Tongue (tissue), 1 donor: ENCODE measurements at regions not wholly inside any gene's neighbourhood (a gene's known extent, or its start where the extent isn't known, plus 50 kb on each side); places are given as distances from the start of the nearest gene placed in this dataset.
"Not testable (repeated sequence)": the region's sequence is repeated elsewhere in the genome, so short reads cannot be mapped to it uniquely, and the experiment has no call there.

ENCODE experiments used
- DNase-seq: peaks from one replicate; pipeline ENCODE4 v3.0.0-alpha.2; 2015

DNA sequence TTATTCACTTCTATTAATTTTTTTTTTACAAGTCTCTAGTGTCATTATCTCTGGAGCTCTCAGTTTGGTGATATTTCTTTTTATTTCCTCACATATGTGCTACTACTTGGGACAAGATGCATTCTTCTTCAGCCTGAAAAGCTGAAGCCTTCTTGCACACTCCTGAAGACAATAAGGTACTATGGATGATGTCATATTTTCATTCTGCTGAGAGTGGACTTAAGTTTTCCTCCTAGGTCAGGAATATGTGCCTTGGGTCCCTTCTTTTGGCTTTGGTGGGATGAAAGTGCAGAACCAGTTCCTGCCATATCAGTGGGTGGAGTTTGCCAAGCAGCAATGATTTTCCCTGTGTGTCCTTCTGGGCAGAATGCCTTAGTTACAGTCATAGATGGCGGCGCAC lies 188.7 kb upstream of the EYA4 start:
- DNase-seq = no peak

DNA sequence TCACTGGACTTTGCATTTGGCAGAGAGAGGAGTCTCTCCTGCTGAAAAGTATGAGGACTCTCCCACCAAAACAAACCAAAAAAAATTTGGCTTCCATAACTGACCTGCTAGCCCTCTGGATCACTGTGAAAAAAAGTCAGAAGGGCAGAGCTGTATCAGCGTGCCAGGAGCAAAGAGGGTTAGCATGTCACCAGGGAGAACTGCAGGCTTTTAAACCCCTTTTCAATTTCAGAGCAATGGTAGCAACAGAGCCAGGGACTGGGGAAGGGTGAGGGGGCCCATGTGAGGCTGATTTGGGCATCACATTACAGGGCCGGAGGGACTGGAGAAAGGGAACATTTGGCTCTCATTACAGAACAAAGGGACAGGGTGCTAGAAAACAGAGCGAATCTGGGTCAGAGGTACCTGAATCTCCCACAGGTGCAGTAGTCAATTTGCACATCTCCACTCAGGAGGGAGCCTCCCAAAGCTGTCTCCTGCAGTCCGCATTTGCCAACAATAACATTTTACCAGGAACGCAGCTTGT lies 185.7 kb upstream of the EYA4 start:
- DNase-seq = peak; percentile 66

GRCh38 chr6:133057352-133057751 lies 183.8 kb upstream of the EYA4 start:
- DNase-seq = no peak

GRCh38 chr6:133062077-133062476 lies 179.1 kb upstream of the EYA4 start:
- peak; percentile 69 for DNase-seq

- DNase-seq = peak; percentile 79
Observed at GRCh38 chr6:133062696-133063306, 178.4 kb upstream of the EYA4 start.

GRCh38 chr6:133067960-133068359 lies 173.2 kb upstream of the EYA4 start:
- DNase-seq = no peak

- no peak for DNase-seq
Observed at GRCh38 chr6:133070410-133071043, 170.6 kb upstream of the EYA4 start.

- DNase-seq = no peak
Observed at GRCh38 chr6:133079901-133080300, 161.3 kb upstream of the EYA4 start.

DNA sequence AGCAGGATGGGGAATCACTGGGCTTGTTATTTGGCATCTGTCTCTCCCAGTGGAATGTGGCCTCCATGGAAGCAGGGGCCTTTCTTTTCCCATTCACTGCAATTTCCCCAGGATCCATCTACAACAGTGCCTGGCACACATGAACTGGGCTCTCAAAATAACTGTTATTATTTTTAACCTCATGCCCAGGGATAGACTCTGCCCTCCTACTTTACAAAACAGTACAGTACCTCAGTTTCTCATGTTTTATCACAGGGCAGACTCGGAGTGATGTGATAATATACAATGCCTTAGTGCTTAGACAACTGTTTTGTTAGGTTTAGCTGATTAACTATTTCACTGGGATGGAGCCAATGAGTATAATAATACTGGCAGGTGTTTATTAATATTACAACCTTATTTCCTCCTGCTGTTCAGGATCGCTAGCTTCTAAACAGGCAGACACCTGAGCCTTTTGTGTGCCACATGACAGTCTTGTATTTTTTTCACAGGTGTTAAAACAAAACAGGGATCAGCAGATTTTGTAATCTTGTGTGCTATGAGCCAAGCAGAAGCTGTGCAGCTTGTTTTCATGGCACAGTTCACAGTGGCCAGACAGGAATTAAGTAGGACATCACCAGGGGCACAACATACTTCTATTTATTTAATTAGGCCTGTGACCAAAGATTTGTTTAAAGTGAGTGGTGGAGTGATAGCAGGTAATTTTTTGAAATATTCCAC lies 157.7 kb upstream of the EYA4 start:
- DNase-seq = no peak

DNA sequence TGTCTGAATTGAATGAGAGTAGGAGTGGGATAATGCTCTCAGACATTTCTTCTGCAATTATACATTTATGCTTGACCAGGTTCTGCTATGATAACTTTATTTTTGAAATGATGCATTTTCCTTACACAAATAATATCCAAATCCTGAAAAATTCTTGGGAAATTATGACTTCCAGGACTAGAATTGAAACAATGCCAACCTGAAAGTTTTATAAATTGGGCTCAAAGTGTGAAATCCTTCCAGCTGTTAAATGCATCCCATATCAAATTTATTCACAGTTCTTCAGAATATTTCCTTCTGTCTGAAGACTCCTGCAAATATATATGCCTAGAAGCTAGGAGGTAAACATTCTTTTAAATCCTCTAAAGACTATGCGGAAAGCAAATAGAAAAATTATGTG lies 155.7 kb upstream of the EYA4 start:
- DNase-seq = peak; percentile 73

GRCh38 chr6:133085896-133086295 lies 155.3 kb upstream of the EYA4 start:
- DNase-seq = peak; percentile 76

- no peak for DNase-seq
Observed at GRCh38 chr6:133088931-133089695, 152.0 kb upstream of the EYA4 start.

GRCh38 chr6:133092199-133092598 lies 149.0 kb upstream of the EYA4 start:
- no peak for DNase-seq

DNA sequence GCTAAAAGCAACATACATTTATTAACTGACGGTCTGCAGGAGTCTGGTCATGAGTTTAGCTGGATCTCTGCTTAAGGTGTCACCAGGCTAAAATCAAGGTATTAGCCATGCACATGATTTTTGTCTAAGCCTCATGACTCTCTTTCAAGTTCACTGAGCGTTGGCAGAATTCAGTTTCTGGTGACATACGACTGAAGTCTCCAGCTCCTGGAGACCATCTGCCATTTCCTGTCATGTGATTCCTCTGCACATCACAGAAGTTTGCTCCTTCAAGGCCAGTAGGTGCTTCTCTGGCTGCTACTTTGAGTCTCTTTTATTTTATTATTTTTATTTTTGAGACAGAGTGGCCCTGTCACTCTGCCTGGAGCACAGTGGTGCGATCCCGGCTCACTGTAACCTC lies 148.4 kb upstream of the EYA4 start:
- DNase-seq = no peak

DNA sequence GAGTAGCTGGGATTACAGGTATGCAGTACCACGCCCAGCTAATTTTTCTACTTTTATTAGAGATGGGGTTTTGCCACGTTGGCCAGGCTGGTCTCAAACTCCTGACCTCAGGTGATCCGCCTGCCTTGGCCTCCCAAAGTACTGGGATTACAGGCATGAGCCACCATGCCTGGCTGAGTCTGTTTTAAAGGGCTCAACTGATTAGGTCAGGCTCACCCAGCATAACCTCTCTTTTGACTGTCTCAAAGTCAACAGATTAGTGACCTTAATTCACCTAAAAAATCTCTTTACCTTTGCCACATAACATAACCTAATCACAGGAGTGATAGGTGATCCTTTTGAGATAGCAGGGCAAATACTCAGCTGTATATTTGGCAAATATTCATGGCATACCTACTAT lies 147.9 kb upstream of the EYA4 start:
- not testable (repeated sequence) for DNase-seq

DNA sequence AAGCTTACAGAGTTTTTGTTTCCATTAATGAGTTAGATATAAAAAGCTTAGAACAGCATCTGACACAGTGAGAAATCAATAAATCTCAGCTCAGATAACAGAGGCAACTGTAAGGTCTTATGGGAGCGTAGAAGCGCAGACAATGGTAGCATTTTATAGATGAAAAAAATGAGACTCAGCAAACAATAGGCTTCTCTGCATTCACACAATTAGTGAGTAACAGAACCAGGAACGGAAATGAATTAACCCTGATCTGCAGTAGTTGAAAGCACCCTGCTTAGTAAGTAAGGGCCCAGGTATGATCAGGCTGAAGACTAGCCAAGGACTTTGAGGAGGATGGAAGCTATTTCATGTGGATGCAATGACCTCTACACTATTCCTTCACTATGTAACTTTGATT lies 147.2 kb upstream of the EYA4 start:
- no peak for DNase-seq

GRCh38 chr6:133097208-133097607 lies 143.9 kb upstream of the EYA4 start:
- DNase-seq = no peak

GRCh38 chr6:133099573-133099972 lies 141.6 kb upstream of the EYA4 start:
- no peak for DNase-seq

- no peak for DNase-seq
Observed at GRCh38 chr6:133100865-133101264, 140.3 kb upstream of the EYA4 start.

DNA sequence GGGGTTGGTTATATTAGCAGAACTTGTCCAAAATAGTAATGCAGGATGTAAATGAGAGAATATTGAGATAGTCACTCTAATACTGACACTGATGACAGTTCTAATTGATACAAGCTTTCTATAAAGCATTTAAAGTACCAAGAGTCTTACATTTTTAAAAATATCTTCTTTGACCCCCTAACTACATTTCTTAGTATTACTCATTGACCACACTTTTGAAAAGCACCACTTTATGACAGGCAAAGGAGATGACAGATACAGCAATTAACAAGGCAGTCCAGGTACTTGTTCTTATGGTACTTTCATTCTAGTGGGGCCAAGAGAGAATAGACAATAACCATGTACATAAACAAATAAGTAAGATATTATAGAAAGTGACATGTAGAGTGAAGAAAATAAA lies 139.4 kb upstream of the EYA4 start:
- no peak for DNase-seq

DNA sequence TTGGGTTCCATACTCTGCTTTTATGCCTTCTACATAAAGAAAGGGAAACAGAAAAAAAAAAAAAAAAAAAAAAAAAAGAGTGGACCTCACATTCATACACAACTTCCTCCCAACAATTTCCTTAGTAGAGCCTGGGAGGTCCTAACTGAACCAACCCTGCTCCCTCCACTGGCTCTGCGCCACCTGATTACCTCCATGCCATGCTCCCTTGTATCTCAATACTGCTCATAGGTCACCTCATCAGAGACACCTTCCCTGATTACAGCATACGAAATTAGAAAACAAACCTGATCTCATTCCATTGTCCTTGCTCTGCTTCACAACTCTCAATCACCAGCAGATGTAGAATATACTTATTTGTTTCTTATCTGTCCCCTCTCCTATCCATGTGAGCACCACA lies 134.2 kb upstream of the EYA4 start:
- no peak for DNase-seq

GRCh38 chr6:133108419-133108818 lies 132.7 kb upstream of the EYA4 start:
- DNase-seq = no peak

DNA sequence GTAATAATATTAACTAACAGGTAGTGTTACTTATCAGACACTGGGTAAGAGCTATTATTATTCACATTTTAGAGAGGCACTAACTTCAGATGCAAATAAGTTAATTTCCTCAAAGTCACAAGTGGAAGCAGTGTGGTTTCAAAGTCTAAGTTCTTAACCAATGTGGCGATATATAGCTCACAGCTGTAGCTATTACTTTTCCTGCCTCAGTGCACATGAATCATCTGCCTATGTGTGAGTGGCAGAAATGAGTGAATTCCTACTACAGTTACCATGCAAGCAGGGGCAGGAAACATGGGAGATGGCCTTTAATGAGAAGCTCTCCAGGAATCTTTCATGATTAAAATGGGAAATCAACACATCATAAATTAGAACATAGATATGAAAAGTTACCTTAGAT lies 126.2 kb upstream of the EYA4 start:
- DNase-seq = no peak
